Epithelial cell of proximal tubule (primary cell): ENCODE measurements at regions not wholly inside any gene's neighbourhood (a gene's known extent, or its start where the extent isn't known, plus 50 kb on each side); places are given as distances from the start of the nearest gene placed in this dataset.
A peak's percentile ranks its signal among the peaks of the same experiment; 100 is the strongest.

Experiments
- DNase-seq: peaks from one replicate; pipeline ENCODE4 v3.0.0-alpha.2; 2011; ENCODE audit warnings: low read depth
- H3K4me3 ChIP-seq: 2 replicates; pipeline ENCODE4 v1.5.1; 2011; ENCODE audit warnings: low read depth, mild to moderate bottlenecking, low read length
- CTCF ChIP-seq: conservative IDR thresholded peaks from 2 replicates; pipeline ENCODE4 v1.5.1; 2012; ENCODE audit warnings: low read depth, mild to moderate bottlenecking, low read length

GRCh38 chr6:134117409-134117808, 65.0 kb upstream of the SLC2A12 start:
- no peak for DNase-seq

DNA sequence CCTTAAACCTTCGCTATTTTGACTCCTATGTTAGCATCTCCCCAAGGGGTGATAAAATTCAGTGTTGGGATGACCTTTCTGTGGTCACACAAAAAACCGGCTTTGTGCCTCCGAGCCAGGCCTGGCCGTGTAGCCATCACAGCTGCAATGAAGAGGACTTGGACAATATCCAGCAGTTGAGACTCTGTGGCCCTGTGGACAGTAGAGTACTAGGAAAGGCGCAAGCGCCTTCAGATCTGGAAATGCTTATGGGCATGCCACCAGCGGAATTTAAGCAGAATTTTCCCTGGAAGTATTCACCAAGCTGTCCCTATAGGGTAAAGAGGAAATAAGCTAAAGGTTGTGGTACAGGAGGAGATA, 63.3 kb upstream of the SLC2A12 start:
- TF ChIP-seq CTCF: no peak
- no peak overlapping the region for H3K4me3 ChIP-seq

More at GRCh38 chr6:134117409-134117808, 65.0 kb upstream of the SLC2A12 start:
- TF ChIP-seq CTCF: no peak
- H3K4me3 ChIP-seq: no peak overlapping the region

GRCh38 chr6:134114918-134115714, 62.7 kb upstream of the SLC2A12 start:
- TF ChIP-seq CTCF: no peak
- no peak overlapping the region for H3K4me3 ChIP-seq
- DNase-seq: no peak

More for the DNA sequence above, 63.3 kb upstream of the SLC2A12 start:
- DNase-seq: no peak

- TF ChIP-seq CTCF: no peak
- no peak overlapping the region for H3K4me3 ChIP-seq
- DNase-seq: no peak
Observed at GRCh38 chr6:134114489-134114888, 62.1 kb upstream of the SLC2A12 start.

GRCh38 chr6:134111726-134112125, 59.3 kb upstream of the SLC2A12 start:
- H3K4me3 ChIP-seq: no peak overlapping the region
- DNase-seq: no peak
- TF ChIP-seq CTCF: no peak

DNA sequence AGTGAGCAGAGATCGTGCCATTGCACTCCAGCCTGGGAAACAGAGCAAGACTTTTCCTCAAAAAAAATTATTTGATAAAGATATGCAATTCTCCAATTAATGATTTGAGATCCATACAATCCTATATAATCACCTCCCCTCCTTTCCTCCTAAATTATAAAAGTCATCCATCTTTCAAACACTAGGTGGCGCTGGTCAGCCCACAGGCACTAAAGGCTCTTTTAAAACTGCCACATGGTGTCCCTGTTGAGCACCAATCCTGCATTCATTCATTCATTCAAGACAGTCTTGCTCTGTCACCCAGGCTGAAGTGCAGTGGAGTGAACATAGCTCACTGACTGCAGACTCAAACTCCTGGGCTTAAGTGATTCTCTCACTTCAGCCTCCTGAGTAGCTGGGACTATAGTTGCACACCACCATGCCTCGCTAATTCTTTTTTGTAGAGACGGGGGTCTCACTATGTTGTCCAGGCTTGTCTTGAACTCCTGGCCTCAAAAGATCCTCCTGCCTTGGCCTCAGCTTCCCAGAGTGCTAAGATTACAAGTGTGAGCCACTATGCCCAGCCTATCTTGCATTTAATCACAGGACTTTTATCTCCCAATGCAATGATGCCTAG, 58.7 kb upstream of the SLC2A12 start:
- TF ChIP-seq CTCF: peak; percentile 99
- no peak overlapping the region for H3K4me3 ChIP-seq
- no peak for DNase-seq

GRCh38 chr6:134106702-134107101, 54.3 kb upstream of the SLC2A12 start:
- no peak overlapping the region for H3K4me3 ChIP-seq
- no peak for TF ChIP-seq CTCF
- no peak for DNase-seq
